HG02678 (cell line): ENCODE measurements at regions not wholly inside any gene's neighbourhood (a gene's known extent, or its start where the extent isn't known, plus 50 kb on each side); places are given as distances from the start of the nearest gene placed in this dataset.

ENCODE experiments used
- ATAC-seq: cut with Tn5 transposase; IDR thresholded peaks from one replicate; pipeline ENCODE4 v1.9.1; 2021; ENCODE audit warnings: mild to moderate bottlenecking, moderate library complexity; ENCODE audit not compliant: unreplicated experiment

GRCh38 chr9:26415528-26415927 is 477.1 kb downstream of the CAAP1 start:
- no peak for ATAC-seq

DNA sequence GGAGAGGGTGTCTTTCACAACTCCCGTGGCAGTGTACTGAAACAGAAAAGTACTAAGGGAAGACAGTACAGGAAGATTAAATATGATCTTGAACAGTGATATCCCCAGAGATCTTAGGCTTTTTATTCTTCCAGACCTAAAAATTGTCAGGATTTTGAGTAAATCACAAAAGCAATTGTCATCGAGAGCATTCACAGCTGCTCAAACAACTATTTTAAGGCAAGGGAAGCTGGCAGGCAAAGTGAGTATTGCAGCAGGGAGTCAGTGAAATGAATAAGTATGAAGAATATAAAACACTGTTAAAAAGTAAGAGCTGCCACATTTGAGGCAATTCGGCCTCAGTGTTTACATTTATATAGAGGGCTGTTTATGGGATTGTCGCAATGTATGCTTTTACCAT is 479.0 kb downstream of the CAAP1 start:
- no peak for ATAC-seq

DNA sequence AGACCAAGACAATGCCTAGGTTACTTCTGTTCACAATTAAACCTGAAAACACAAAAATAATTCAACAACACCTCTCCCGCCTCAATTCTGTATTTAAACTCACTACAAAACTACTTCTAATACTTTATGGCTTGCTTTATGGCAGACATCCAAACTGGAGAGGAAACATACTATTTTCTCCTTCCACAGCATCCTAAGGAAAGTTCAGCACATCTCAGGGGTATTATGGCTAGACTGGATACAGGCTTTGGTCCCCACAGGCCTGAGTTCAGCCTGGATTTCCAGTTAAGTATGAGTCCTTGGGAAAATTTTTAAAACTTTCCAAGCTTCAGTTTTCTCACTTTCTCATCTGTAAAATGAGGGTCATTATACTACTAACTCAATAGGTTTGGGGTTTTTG is 480.2 kb downstream of the CAAP1 start:
- ATAC-seq, result no peak

GRCh38 chr9:26406676-26407075 is 485.9 kb downstream of the CAAP1 start:
- no peak for ATAC-seq

GRCh38 chr9:26399556-26399955 is 493.0 kb downstream of the CAAP1 start:
- ATAC-seq, result no peak

DNA sequence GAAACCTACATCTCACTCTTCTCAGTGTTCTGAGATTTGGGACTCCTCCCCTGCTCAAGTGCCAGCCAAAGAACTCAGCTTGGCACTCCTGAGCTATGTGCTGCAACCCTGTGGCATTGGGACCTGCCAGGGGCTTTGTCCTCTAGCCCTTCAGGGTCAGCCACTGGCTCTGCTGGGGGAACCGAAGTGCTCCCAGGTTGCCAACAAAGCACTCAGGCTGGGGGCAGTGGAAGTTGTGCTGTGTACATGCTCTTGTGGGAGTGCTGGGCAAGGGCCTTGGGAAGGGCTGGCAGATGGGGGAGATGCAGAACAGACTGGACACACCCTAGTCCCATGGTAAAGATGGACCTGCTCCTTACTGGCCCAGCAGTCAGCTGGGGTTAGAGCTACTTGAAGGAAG is 498.6 kb downstream of the CAAP1 start:
- ATAC-seq, result no peak

- no peak for ATAC-seq
These were observed 500.0 kb downstream of the CAAP1 start for GRCh38 chr9:26392639-26393038.

DNA sequence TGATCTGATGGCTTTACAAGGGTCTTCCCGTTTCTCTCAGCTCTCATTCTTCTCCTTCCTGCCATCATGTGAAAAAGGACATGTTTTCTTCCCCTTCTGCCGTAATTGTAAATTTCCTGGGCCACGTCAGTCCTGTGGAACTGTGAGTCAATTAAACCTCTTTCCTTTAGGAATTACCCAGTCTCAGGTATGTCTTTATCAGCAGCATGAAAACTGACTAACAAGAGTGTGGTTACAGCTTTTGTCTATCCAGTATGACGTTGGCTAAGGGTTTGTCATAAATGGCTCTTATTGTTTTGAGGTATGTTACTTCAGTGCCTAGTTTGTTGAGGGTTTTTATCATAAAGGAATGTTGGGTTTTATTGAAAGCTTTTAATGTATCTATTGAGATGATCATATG is 501.6 kb downstream of the CAAP1 start:
- no peak for ATAC-seq

- no peak for ATAC-seq
These were observed 517.2 kb downstream of the CAAP1 start for GRCh38 chr9:26375448-26375847.

DNA sequence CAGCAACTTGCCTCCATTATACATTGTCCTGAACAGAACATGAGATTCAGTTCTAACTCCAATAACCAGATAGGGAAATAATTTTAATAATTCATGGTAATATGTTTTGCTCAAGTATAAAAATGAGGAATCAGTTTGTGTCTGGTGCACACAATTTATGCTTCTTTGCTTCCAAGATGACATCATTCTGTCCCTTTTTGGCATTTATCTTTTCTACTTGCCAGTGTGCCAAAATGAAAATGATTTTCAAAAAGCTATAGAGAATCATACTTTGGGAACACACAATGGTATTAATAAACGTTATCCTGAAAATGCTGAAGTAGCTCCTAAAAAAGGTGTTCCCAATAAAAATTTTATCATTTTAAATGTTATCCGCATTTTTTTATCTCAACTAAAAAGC is 519.0 kb downstream of the CAAP1 start:
- no peak for ATAC-seq

DNA sequence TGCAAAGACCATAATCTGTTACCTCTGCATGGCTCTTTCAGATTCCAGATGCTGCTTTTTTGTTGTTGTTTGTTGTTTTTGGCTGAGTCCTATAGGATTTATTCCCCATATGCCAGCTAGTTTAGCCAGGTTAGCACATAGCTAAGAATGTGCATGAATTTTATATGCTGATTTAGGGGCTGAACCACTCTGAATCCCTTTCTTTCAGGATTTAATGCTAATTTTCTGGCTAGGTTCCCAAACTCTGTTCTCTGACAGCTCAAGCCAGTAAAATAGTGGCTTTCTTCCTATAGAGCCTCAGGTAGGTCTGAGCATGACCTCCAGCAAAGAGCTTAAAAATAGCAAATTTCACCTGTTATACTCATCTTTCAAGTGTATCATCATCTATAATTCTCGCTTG is 521.4 kb downstream of the CAAP1 start:
- no peak for ATAC-seq

DNA sequence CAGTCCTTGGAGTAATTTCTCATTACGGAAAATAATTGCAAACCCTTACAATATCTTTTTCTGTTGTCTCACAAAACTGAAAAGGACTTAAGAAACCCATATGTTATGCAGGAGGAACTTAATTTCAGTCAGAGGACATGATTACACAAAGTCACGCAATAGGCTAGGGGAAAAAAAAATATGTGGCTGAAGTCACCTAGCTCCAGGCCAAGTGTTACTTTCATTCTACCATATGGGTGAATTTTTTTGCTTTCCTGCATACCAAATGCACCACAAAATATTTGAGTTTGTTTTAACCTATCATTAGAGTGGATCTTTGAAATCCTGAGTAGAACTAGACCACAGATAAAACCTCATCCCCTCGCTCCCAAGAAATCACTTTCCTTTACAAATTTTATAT is 523.5 kb downstream of the CAAP1 start:
- no peak for ATAC-seq

- ATAC-seq, result no peak
These were observed 524.4 kb downstream of the CAAP1 start for GRCh38 chr9:26368241-26368640.

DNA sequence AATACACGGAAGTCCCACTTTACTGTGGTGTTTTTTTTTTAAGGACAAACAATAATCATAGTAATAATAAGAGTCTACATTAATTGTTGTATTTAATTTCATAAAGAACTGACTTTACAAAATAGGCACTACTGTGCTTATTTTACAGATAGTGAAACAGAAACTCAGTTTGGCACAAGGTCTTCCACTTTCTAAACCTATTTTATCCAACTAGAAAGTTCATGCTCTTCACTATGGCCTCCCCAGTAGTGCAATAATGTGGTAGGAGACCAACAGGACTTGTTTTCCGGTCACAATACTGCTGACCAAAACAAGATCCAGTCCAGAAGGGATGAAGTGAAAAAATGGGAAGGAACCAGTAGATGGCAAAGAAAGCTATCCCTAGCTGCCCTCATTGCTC is 531.6 kb downstream of the CAAP1 start:
- no peak for ATAC-seq

GRCh38 chr9:26358836-26359235 is 533.8 kb downstream of the CAAP1 start:
- no peak for ATAC-seq

GRCh38 chr9:26357803-26358344 is 534.7 kb downstream of the CAAP1 start:
- no peak for ATAC-seq

GRCh38 chr9:26356491-26356890 is 536.1 kb downstream of the CAAP1 start:
- ATAC-seq, result no peak

GRCh38 chr9:26346942-26347477 is 545.6 kb downstream of the CAAP1 start:
- no peak for ATAC-seq

GRCh38 chr9:26341545-26341944 is 551.1 kb downstream of the CAAP1 start:
- ATAC-seq, result no peak

GRCh38 chr9:26339796-26340195 is 552.8 kb downstream of the CAAP1 start:
- no peak for ATAC-seq

DNA sequence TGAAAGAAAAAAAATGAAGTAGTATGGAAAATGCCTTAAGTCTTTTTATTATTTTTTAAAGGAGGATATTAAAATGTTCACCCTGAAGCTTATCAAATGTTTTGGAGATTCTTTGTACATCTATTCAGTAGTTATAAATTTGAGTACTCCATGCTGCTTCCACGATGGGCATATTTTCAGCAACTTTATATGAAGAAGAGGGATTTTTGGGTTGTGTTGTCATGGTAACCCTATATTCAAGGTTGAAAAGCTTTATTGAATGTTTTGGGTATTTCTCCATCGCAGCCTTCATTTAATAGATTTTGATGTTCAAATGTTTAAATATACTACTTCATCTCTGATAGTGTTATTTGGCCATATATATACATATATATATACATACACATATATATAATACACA is 557.5 kb downstream of the CAAP1 start:
- ATAC-seq, result no peak

DNA sequence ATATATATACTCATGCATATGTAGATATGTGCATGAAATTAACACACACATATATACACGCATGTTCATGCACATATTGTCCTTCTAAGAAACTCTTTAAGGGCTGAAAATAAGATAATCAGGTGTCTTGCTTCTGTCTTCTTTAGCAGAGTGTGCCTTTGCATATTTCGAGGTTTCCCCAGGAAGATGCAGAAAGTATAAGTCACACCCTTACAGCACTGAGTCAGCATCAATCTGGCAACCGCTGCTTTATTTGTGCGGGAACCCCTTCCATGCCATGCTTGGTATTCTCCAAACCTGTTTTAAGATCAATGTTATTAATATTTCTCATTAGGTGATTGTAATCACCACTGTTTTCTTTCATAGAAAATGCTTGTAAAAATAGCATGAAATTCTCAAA is 557.9 kb downstream of the CAAP1 start:
- ATAC-seq, result no peak

GRCh38 chr9:26331223-26331622 is 561.4 kb downstream of the CAAP1 start:
- no peak for ATAC-seq
